ENCODE measurements at regions not wholly inside any gene's neighbourhood (a gene's known extent, or its start where the extent isn't known, plus 50 kb on each side); places are given as distances from the start of the nearest gene placed in this dataset.

DNA sequence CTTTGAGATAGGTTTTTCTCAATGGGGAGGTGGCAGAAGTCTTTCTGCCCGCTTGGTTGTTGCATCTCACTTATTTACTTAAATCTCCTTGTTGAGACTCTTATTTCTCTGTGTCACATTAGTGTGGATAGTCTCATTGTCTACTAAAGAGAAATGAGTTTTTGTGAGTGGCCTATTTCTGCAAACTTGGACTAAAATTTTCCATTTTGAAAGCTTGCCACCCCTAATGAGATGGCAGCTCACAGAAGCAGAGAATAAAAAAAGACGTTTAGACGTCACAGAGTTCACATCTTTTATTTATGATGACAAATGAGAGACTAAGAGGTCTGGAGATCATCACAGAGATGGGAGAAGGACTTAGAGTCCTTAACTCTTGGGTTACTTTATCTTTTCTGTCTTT, 262.7 kb upstream of the PHYHIPL start:
- TF ChIP-seq CTCF (IDR thresholded peaks at IDR 0.05): no peak
- TF ChIP-seq EZH2 (IDR thresholded peaks at IDR 0.05; ENCODE audit: borderline replicate concordance, insufficient read depth, low read depth, low read length, poor library complexity, severe bottlenecking): no peak

Measured in B cell (primary cell).